Hepatocyte (in vitro differentiated cells): ENCODE measurements at regions not wholly inside any gene's neighbourhood (a gene's known extent, or its start where the extent isn't known, plus 50 kb on each side); places are given as distances from the start of the nearest gene placed in this dataset.
"Not testable (repeated sequence)": the region's sequence is repeated elsewhere in the genome, so short reads cannot be mapped to it uniquely, and the experiment has no call there.

Experiments
- EZH2 ChIP-seq: fragments of 200-600 bp; sonication (generic); IDR thresholded peaks from 2 replicates; pipeline ENCODE4 v1.6.1; 2016; ENCODE audit warnings: antibody characterized with exemption, mild to moderate bottlenecking, borderline replicate concordance
- TF ChIP-seq, protein P1 (sequence below): fragments of 200-600 bp; sonication (generic); IDR thresholded peaks from 2 replicates; pipeline ENCODE4 v1.5.1; 2016; ENCODE audit warnings: antibody characterized with exemption, mild to moderate bottlenecking; ENCODE audit not compliant: poor library complexity

GRCh38 chr14:89726226-89726625 is 228.3 kb downstream of the EFCAB11 start:
- TF ChIP-seq, protein P1, sequence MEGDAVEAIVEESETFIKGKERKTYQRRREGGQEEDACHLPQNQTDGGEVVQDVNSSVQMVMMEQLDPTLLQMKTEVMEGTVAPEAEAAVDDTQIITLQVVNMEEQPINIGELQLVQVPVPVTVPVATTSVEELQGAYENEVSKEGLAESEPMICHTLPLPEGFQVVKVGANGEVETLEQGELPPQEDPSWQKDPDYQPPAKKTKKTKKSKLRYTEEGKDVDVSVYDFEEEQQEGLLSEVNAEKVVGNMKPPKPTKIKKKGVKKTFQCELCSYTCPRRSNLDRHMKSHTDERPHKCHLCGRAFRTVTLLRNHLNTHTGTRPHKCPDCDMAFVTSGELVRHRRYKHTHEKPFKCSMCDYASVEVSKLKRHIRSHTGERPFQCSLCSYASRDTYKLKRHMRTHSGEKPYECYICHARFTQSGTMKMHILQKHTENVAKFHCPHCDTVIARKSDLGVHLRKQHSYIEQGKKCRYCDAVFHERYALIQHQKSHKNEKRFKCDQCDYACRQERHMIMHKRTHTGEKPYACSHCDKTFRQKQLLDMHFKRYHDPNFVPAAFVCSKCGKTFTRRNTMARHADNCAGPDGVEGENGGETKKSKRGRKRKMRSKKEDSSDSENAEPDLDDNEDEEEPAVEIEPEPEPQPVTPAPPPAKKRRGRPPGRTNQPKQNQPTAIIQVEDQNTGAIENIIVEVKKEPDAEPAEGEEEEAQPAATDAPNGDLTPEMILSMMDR = not testable (repeated sequence)
- not testable (repeated sequence) for TF ChIP-seq EZH2
